ENCODE measurements at regions not wholly inside any gene's neighbourhood (a gene's known extent, or its start where the extent isn't known, plus 50 kb on each side); places are given as distances from the start of the nearest gene placed in this dataset.

- no peak for TF ChIP-seq EZH2 (IDR thresholded peaks at IDR 0.05; ENCODE audit: low read length)
- TF ChIP-seq, protein P1, sequence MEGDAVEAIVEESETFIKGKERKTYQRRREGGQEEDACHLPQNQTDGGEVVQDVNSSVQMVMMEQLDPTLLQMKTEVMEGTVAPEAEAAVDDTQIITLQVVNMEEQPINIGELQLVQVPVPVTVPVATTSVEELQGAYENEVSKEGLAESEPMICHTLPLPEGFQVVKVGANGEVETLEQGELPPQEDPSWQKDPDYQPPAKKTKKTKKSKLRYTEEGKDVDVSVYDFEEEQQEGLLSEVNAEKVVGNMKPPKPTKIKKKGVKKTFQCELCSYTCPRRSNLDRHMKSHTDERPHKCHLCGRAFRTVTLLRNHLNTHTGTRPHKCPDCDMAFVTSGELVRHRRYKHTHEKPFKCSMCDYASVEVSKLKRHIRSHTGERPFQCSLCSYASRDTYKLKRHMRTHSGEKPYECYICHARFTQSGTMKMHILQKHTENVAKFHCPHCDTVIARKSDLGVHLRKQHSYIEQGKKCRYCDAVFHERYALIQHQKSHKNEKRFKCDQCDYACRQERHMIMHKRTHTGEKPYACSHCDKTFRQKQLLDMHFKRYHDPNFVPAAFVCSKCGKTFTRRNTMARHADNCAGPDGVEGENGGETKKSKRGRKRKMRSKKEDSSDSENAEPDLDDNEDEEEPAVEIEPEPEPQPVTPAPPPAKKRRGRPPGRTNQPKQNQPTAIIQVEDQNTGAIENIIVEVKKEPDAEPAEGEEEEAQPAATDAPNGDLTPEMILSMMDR (optimal IDR thresholded peaks at IDR 0.05 in 1 of 3, IDR thresholded peaks at IDR 0.05 in 1 of 3, conservative IDR thresholded peaks at IDR 0.05 in 1 of 3; ENCODE audit: extremely low read depth in 1 of 3, insufficient read depth in 2 of 3, low read length in 3 of 3), result no peak
- no peak overlapping the region for H2AFZ ChIP-seq (ENCODE audit: control insufficient read depth, low read length)
- dilution Hi-C loops (cut with MboI; ENCODE audit: extremely low pct_ligation_motif_present, low sequenced_read_pairs), result no loop called here
Measured at GRCh38 chr4:14303856-14304255, 676.3 kb upstream of the BOD1L1 start.

GRCh38 chr4:14308229-14308651 lies 680.7 kb upstream of the BOD1L1 start:
- H3K9ac ChIP-seq (ENCODE audit: control insufficient read depth, extremely low read depth, insufficient read depth, low read length), result no peak overlapping the region
- no peak for TF ChIP-seq EZH2 (IDR thresholded peaks at IDR 0.05; ENCODE audit: low read length)
- TF ChIP-seq, protein P1 (optimal IDR thresholded peaks at IDR 0.05 in 1 of 3, IDR thresholded peaks at IDR 0.05 in 1 of 3, conservative IDR thresholded peaks at IDR 0.05 in 1 of 3; ENCODE audit: extremely low read depth in 1 of 3, insufficient read depth in 2 of 3, low read length in 3 of 3), result no peak
- H3K27ac ChIP-seq (ENCODE audit: control insufficient read depth, insufficient read depth, low read length), result no peak overlapping the region
- peaks cover 14% of the 10 kb centered on the region for H3K4me1 ChIP-seq (ENCODE audit: control insufficient read depth, extremely low read depth, insufficient read depth, low read length)
- H2AFZ ChIP-seq (ENCODE audit: control insufficient read depth, low read length), result peak overlapping the region; percentile 16
- peak; percentile 44 for DNase-seq (ENCODE audit: low read depth, low spot score)
- H3K9me1 ChIP-seq (ENCODE audit: control insufficient read depth, extremely low read depth, insufficient read depth, low read length), result no peaks in the 10 kb centered on the region
- no peaks in the 10 kb centered on the region for H3K27me3 ChIP-seq (ENCODE audit: control insufficient read depth, extremely low read depth, insufficient read depth, low read length)
- H3K79me2 ChIP-seq (ENCODE audit: control insufficient read depth, insufficient read depth, low read length), result no peaks in the 10 kb centered on the region
- no peaks in the 10 kb centered on the region for H3K36me3 ChIP-seq (ENCODE audit: control insufficient read depth in 2 of 2, extremely low read depth in 1 of 2, insufficient read depth in 2 of 2, low read length in 2 of 2)
- no peaks in the 10 kb centered on the region for H4K20me1 ChIP-seq (ENCODE audit: control insufficient read depth, extremely low read depth, insufficient read depth, low read length)
- FAIRE-seq, result peak; percentile 94
- H3K9me3 ChIP-seq (ENCODE audit: control insufficient read depth, low read depth, low read length), result no peaks in the 10 kb centered on the region
- dilution Hi-C loops (cut with MboI; ENCODE audit: extremely low pct_ligation_motif_present, low sequenced_read_pairs), result no loop called here
- H3K4me2 ChIP-seq (ENCODE audit: control insufficient read depth, extremely low read depth, insufficient read depth, low read depth, low read length), result peak overlapping the region; percentile 58
- H3K4me3 ChIP-seq (ENCODE audit: control insufficient read depth in 2 of 3, extremely low read depth in 1 of 3, insufficient read depth in 2 of 3, low read depth in 1 of 3, low read length in 3 of 3), result peak overlapping the region in 2 of 3 experiments; percentile 19 to 26

More at GRCh38 chr4:14303856-14304255, 676.3 kb upstream of the BOD1L1 start:
- H3K9me1 ChIP-seq (ENCODE audit: control insufficient read depth, extremely low read depth, insufficient read depth, low read length), result no peaks in the 10 kb centered on the region
- H3K27me3 ChIP-seq (ENCODE audit: control insufficient read depth, extremely low read depth, insufficient read depth, low read length), result no peaks in the 10 kb centered on the region
- H4K20me1 ChIP-seq (ENCODE audit: control insufficient read depth, extremely low read depth, insufficient read depth, low read length), result no peaks in the 10 kb centered on the region
- H3K9me3 ChIP-seq (ENCODE audit: control insufficient read depth, low read depth, low read length), result no peaks in the 10 kb centered on the region
- FAIRE-seq (no peak), DNase-seq (ENCODE audit: low read depth, low spot score) (no peak)
- no peak overlapping the region for H3K9ac ChIP-seq (ENCODE audit: control insufficient read depth, extremely low read depth, insufficient read depth, low read length)
- no peak overlapping the region for H3K27ac ChIP-seq (ENCODE audit: control insufficient read depth, insufficient read depth, low read length)
- H3K4me2 ChIP-seq (ENCODE audit: control insufficient read depth, extremely low read depth, insufficient read depth, low read depth, low read length), result no peak overlapping the region
- no peak overlapping the region for H3K4me3 ChIP-seq (ENCODE audit: control insufficient read depth in 2 of 3, extremely low read depth in 1 of 3, insufficient read depth in 2 of 3, low read depth in 1 of 3, low read length in 3 of 3)
- H3K4me1 ChIP-seq (ENCODE audit: control insufficient read depth, extremely low read depth, insufficient read depth, low read length), result peaks cover 12% of the 10 kb centered on the region
- no peaks in the 10 kb centered on the region for H3K79me2 ChIP-seq (ENCODE audit: control insufficient read depth, insufficient read depth, low read length)
- H3K36me3 ChIP-seq (ENCODE audit: control insufficient read depth in 2 of 2, extremely low read depth in 1 of 2, insufficient read depth in 2 of 2, low read length in 2 of 2), result no peaks in the 10 kb centered on the region
